ENCODE measurements at regions not wholly inside any gene's neighbourhood (a gene's known extent, or its start where the extent isn't known, plus 50 kb on each side); places are given as distances from the start of the nearest gene placed in this dataset.

DNA sequence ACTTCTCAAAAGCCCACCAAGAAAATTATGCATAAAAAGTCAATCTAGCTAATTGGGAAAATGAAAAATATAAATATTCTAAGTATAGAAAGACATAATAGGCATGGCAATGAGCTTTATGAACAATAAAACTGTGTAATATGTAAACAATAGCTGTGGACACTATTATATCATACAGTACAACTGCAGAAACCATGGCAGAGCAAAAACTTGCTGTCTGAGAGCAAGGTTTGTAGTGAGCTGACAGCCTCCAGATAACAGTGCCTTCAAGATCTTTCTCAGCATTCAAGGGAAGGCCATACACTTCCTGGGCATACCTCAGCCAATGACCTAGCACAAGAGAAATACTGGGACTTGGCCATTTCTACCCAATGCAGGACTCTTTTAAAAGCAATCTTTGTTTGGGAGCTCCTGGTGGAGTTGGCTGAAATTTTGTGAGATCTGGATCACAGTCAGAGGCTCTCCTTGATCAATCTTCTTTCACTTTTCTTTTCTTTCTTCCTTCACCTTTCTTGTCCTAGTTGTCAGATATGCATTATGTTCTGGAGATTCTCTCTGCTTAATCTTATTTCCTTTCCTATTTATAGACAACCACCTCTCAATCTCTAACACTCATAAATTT is 427.2 kb upstream of the UBE2E3 start:
- TF ChIP-seq, protein P1, sequence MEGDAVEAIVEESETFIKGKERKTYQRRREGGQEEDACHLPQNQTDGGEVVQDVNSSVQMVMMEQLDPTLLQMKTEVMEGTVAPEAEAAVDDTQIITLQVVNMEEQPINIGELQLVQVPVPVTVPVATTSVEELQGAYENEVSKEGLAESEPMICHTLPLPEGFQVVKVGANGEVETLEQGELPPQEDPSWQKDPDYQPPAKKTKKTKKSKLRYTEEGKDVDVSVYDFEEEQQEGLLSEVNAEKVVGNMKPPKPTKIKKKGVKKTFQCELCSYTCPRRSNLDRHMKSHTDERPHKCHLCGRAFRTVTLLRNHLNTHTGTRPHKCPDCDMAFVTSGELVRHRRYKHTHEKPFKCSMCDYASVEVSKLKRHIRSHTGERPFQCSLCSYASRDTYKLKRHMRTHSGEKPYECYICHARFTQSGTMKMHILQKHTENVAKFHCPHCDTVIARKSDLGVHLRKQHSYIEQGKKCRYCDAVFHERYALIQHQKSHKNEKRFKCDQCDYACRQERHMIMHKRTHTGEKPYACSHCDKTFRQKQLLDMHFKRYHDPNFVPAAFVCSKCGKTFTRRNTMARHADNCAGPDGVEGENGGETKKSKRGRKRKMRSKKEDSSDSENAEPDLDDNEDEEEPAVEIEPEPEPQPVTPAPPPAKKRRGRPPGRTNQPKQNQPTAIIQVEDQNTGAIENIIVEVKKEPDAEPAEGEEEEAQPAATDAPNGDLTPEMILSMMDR (IDR thresholded peaks at IDR 0.05) = no peak
- no peak for TF ChIP-seq ZFX (IDR thresholded peaks at IDR 0.05; ENCODE audit: borderline replicate concordance)

Data from 22Rv1 (cell line).